HG02571 (cell line): ENCODE measurements at regions not wholly inside any gene's neighbourhood (a gene's known extent, or its start where the extent isn't known, plus 50 kb on each side); places are given as distances from the start of the nearest gene placed in this dataset.

Experiments used
- ATAC-seq: cut with Tn5 transposase; IDR thresholded peaks from one replicate; pipeline ENCODE4 v1.9.1; 2021; ENCODE audit warnings: mild to moderate bottlenecking, moderate library complexity; ENCODE audit not compliant: unreplicated experiment

DNA sequence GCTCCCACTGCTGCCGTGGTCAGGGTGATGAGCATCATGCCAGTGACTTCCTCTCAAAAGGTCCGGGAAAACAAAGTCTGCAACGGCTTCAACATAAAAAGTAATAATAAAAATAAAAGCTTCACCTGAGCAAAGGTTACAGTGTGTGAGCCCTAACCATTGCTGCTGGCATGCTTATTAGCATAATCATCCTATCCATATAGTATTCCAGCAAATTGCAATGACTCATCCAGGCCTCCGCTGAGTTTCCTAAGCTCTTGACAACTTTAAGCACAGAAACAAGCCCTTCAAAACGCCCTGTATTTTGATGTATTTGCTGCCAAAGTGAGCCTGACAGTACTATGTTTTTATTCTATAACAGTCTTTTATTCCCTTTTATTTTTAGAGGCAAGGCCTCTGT is 100.5 kb downstream of the AASDH start:
- ATAC-seq: no peak

DNA sequence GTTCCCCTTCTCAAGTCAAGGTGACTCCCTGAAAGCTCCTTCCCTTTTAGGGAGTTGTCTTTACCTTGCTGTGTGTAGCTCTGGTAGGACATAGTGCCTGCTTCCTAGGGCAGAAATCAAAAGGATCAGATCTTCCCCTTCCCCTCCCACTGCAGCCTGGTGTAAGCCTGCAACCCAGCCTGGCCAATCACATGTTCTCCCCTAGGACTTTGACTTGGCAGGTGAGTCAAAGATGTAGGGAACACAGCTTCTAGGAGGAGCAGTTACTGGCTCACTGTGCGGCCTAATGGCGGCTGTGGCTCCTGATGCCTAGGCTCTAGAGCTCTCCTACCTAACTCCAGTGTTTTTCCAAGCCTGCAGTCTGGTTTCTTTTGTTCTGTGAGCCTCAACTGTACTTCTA is 103.9 kb downstream of the AASDH start:
- no peak for ATAC-seq

DNA sequence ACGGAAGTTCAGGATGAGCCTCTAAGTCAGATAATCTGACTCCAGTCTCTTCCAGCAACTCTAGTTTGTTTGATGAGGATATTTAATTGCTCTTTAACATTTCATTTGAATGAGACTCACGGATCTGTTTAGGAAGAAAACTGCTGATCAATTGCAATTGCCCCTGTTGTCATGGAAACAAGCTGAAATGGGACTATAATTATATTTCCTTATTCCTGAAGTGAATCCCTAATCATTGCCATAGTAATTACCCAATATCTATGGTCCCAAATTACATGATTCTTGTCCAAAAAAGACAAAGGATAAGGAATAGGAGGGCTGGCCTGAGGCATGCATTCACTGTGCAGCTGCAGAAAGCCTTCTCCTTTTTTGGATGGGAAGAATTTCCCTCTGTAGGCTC is 105.3 kb downstream of the AASDH start:
- no peak for ATAC-seq

DNA sequence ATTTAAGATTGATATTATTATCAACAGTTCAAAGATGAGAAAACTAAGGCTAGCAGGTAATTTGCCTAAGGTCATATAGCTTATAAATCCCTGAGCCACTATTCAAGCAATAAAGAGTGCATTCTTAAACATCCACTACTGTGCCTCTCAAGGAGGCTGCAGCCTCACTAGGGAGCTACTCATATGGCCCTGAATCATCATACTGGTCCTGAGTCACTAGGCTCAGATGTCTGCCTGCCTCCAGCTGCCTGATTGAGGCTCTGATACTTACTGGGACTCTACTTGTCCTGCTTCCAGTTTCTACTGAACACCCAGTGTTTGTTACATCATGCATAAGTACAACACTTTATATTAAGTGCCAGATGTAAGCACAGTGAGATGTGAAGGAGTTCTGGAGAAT is 110.7 kb downstream of the AASDH start:
- ATAC-seq: no peak

DNA sequence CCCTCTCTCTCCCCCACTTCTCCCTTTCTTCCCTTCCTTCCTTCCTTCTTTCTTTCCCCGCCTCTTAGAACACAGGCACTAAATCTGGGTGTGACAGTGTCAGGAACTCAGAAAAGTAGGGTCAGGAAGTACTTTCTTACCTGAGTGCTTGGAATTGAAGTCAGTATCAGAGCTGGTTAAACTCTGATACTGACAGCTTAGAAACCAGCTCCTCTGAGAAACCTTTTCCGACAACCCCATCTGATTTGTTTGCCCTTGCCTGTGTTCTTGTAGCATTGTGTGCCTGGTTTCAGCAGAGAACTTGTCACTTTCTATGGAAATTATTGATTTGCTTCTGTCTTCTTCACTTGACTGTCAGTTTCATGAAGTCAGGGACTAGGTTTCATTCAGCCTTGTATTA is 113.9 kb downstream of the AASDH start:
- no peak for ATAC-seq

DNA sequence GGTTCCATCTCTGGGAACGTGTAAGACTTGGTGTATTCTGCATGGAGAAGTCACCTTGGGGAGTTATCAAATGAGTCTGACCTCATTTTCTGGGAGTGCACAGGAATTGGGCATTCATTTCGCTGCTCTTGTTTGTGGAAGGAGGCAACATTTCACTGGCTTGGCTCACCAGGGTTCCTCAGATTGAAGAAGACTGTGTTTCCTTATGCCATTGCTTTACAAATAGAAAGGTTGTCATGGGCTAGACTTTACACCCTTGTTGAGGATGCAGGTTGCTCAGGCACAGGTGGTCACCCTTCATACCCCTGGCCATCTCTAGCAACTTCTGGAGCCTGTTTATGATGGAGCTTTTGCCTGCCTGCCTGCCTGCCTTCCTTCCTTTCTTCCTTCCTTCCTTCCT is 114.4 kb downstream of the AASDH start:
- ATAC-seq: no peak

DNA sequence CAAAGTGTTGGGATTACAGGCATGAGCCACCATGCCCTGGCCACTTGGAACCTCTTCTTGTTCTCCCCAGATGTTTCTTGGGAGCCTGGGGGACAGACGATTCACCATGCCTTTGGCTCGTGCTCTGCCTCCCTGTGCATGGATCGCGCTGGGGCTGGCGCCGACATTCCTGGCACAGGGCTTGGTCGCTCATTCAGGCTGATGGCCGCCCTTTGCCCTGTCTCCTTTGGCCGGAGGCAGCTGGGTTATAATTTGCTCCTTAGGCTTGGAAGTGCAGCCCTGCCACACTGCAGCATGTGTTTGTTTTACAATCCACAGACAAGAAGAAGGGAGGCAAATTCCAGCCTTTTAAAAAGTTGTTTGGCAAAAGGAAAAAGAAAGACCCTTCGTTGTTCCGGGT is 115.3 kb downstream of the AASDH start:
- ATAC-seq: no peak

DNA sequence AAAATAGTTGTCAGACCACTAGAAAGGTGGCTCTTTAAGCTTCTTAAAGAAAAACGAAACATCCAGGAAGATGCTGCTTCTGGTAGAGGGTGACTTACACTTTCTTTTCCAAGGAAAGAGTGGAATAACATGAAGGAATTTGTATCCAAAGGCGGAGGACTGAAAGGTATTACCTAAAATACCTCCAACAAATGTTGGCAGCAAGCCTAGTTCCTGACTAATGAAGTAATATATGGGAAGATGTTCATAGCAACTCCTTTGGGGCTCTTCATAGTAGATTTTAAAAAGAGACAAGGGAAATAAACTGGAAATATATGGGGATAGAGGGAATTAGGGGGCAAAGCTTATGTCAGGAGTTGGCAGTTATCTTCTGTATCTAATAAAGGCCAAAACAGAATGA is 116.2 kb downstream of the AASDH start:
- no peak for ATAC-seq

DNA sequence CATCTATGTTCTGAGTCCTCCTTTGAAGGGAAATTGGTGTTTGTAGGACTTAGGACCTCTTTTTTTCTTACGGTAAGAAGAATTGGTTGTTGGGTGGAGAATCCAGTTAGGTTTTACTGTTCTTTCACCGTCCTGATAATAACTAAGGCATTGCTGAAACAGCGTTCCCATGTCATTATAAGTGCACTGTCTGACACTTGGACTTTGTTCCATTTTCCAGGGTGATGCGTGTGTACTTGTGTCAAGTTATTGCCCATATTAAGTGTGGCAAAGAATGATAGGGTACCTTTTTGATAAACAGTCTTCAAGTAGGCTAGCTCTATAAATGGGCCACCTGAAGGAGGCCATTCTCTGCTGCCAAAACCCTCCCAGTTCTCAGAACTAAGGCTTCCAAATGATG is 119.7 kb downstream of the AASDH start:
- no peak for ATAC-seq

DNA sequence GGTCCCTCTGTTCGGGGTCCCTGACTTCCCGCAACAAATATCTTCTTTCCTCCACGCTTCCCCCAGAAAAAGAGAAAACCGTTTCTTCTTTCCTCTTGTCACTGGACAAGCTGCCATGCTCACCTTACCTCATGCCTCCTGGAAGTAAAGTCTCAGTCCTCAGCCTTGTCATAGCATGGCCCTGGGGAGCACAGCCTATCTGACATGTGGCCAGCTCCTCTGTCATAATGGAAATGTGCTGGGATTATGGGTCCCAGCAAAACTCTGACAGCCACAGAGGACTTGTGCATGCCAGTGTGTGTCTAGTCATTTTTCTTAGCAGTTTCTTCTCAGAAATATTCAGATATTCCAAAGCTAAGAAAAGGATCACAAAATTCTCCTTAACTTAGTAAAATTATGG is 122.4 kb downstream of the AASDH start:
- ATAC-seq: no peak

DNA sequence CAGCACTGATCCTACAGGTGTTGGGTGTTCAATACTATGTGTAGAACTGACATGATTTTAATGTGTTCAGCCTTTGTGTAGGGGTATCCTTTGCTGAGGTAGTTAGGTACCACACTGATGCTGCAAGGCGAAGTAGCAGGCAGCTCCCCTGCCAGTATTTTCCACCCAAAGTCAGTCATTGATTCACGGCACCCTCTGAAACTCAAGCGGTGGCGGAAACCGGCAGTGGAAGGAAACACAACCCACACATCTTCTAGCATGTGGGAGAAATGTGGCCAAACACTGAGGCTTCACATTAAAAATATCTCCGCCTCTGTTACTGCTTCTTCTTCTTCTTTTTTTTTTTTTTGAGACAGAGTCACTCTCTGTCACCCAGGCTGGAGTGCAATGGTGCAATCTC is 126.3 kb downstream of the AASDH start:
- ATAC-seq: peak; percentile 63

DNA sequence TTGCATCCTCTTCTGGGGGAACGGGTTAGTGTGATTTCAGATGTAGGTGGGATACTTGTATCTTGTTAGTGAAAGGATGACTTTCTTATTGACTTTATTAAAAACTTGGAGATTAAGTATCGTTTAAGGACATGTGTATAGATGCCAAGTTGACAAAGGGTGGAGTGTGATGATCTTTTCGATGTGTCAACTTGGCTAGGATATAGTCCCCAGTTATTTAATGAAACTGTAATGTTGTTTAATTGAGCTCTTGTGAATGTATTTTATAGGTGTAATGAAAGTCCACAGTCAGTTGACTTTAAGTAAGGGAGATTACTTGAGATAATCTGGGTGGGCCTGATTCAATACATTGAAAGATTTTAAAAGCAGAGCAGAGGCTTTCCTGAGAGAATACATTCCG is 127.0 kb downstream of the AASDH start:
- ATAC-seq: no peak

DNA sequence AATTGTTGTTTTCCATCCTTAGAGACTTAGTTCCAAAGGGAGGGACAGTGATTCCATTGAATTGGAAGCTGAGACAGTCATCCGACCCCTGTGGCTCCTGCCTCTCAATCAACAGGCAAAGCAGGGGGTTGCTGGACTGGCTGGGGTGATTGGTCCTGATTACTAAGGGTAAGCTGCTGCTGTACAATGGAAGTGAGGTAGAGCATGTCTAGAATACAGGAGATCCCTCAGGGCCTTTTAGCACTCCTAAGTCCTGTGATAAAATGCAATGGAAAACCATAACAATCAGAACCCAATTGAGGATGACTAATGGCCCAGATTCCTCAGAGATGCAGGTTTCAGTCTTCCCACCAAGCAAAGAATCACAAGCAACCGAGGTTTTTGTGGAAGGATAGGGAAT is 127.6 kb downstream of the AASDH start:
- no peak for ATAC-seq

DNA sequence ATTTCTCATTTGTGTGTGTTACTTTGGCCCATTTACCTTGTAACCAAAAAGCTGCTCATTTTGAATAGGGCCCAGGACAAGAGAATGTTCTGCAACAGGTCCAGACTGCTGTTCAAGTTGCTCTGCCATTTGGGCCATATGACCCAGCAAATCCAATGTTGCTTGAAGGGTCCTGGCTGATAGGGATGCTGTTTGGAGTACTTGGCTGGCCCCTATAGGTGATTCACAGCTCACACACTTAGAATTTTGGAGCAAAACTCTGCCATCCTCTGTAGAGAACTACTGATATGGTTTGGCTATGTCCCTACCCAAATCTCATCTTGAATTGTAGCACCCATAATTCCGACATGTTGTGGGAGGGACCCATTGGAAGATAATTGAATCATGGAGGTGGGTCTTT is 131.5 kb downstream of the AASDH start:
- no peak for ATAC-seq

DNA sequence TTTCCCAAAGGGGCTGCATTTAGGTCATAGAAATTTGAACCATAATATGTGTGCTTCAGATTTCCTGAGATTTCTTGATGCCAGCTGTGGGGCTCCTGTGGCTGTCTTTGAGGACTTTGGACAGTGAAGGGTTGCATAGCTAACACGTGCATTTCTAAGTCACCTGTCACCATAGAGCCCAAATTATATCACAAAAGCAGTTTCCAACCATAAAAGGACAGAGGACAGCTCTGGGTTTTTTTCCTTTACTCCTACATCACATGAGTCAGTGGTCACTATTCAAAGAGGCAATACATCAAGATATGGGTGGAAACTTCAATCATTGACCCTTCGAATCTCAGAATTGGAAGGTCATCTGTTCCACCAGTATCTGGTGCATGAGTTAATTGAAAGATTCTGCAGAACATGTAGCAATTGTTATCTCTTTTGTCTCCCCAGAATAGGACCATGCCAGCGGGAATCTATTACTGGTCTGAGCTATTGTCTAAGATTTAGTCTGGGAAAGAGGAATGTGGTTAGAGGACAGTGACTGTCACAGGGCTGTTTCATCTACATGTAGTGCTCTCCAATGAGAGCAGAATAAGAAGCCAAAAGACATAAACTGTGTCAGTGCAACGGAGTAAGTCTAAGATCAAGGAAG is 133.5 kb downstream of the AASDH start:
- no peak for ATAC-seq

DNA sequence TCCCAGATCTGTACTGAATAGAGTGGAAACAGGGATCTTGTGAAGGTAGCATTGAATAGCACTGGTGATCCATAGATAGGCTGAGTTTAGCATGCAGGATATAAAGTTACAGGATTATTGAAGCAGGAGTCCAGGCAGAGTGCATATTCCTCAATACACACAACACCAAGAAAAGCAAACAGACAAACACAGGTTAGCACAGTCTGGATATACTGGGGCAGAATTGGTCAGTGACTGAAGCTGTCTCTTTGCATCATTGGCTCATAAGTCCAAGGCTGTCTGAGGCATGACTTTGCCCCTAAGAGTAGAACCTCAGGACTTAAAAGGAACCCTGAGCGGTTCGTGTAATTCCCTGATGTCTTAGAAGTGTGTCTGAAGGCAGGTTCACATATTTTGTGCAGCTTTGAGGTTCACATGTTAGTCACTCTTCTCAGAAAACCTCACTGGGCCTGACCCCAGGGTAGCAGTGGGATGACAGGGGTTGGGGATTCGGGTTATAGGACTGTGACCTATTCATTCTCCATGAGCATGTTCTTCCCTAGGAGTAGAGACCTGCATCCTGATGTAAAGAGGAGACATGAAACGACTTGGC is 134.6 kb downstream of the AASDH start:
- ATAC-seq: no peak

DNA sequence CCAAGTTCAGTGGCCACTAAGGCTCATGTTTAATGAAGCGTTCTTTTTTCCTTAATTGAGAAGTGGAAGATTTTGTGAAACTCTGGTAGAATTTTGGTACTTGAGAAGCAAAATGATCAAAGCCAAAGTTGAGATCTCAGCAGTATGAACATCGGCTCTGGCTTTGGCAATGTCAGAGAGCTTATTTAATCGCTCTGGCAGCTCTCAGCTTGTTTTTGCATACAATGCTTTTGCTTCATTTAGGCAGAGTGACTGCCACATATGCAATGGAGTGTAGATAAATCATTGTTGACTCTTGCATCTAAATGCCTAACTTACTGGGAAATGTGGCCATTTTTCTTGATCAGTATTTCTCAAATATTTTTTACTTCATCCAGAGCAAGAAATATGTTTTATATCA is 135.7 kb downstream of the AASDH start:
- no peak for ATAC-seq

DNA sequence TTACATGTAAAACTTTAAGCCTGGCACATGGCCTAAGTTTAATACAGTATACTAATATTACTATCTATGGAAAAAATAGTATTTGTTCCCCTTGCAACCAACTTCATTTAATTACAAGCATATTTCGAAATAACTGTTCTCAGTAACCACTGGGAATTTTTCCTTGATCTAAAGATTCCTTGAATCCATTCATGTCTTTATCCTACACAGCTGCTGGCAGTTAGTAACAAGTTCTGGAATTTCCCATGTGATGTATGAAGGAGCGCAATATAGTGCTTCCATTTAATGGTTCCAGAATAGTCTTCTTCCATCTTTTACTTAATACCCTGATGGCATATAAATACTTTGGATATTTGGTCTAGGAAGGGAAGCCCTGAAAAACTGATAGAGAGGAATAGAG is 136.5 kb downstream of the AASDH start:
- ATAC-seq: no peak

DNA sequence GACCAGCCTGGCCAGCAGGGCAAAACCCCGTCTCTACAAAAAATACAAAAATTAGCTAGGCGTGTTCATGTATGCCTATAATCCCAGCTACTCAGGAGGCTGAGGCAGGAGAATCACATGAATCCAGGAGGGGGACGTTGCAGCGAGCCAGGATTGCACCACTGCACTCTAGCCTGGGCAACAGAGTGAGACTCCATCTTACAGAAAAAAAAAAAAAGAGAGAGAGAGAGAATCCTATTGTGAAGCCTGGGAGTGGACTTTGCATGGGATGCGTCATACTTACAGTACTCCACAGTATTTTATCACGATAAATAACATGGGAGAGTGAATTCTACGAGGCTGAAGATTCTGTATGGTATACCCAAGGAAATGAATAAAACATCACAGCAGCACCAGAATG is 139.6 kb downstream of the AASDH start:
- ATAC-seq: no peak

DNA sequence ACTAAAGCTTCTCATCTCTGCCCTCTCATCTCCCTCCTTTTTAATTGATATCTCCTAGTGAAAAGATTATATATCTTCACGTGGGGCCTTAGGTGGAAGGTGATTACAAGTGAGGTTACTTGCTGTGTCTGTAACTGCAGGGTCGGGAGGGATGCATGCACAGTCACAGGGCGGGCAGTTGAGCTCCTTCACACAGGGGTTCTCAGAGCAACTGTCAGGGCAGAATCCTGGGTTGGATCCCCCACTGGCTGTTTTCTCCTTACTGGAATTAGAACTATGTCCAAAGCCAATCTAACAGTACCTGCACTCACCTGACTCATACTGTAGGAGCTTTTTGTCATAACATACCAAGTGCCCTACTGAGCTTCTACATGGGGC is 141.1 kb downstream of the AASDH start:
- ATAC-seq: no peak

DNA sequence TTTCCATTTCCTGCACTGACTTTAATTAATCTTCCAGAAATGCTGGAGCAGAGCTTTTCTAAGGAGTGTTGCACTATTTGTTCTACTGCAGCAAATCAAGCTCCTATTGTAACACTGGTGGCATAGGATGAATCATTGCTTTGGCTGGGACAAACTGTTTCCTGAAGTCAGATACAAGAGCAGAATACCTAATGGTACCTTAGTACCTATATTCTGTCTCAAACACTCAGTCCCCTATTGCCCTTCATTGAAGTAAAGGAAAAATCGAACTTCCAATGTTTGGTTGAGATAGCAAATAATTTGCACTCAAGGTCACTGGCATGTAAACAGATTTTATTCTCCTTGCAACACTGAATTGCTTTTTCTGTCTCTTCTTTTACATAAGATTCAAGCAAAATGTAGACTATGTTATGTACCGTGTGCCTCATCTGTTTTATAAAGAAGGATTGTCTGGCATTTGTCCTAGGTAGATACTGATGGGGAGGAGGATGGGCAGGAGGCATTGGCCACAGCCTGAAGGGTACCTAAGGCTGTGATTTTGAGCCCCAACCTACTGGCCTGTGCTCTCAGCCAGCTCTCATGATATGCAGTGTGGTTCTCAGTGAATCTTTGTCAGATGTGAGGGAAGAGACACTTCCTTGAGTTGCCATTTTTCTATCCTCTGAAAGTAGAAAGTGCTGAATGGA is 141.6 kb downstream of the AASDH start:
- no peak for ATAC-seq

DNA sequence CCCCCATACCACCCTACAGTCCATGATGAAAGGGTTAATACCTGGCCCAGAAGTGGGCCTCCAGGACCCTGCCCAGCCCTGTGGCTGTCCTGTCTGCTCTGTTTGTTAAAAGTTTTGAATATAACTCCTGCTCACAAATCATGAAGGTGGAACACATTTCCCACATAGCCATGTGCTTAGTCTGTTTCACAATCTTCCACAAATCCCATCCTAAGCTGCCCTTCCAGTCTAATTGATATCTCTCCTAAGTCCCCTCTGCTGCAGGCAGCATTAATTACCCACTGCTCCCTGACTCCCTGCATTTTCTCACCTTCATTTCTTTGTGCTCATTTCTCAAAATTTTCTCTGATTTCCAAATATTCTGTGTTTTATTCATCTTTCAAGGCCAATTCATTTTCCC is 142.6 kb downstream of the AASDH start:
- no peak for ATAC-seq

DNA sequence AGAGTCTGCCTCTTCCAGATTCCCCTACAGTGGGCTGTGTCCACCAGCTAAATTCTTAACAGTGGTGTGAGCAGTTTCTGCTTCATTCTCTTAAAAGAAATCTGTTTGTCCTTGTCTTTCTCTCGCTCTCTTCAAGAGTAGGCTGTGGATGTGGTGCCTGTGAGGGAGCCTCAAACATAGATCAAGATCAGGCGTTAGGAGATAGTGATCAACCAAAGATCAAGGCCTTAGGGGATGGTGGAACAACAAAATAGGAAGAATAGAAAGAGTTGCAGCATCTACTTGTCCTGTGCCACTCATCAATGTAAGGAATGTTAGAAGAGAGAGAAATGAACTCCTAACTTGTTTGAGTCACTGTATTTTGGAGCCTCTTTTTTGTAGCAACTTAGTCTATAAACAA is 144.2 kb downstream of the AASDH start:
- ATAC-seq: no peak
